ENCODE measurements at regions not wholly inside any gene's neighbourhood (a gene's known extent, or its start where the extent isn't known, plus 50 kb on each side); places are given as distances from the start of the nearest gene placed in this dataset.

GRCh38 chr10:28365840-28366239, 63.0 kb upstream of the MPP7 start (continued):
- TF ChIP-seq KDM5B (CRISPR knock-in tag; IDR thresholded peaks at IDR 0.05; ENCODE audit: borderline replicate concordance) (no peak), PPARG (CRISPR knock-in tag; conservative IDR thresholded peaks at IDR 0.05) (peak; percentile 70), HNF1A (IDR thresholded peaks at IDR 0.05; ENCODE audit: low read depth) (peak; percentile 83), HNF1A (CRISPR knock-in tag; IDR thresholded peaks at IDR 0.05; ENCODE audit: borderline replicate concordance) (peak; percentile 79; the same call in 1 of the 2 replicates), ZNF619 (CRISPR knock-in tag; IDR thresholded peaks at IDR 0.05) (no peak), ASH2L (IDR thresholded peaks at IDR 0.05; ENCODE audit: insufficient read length, low read depth, low read length) (peak; percentile 72), ZNF224 (CRISPR knock-in tag; IDR thresholded peaks at IDR 0.05) (no peak), HNRNPK (IDR thresholded peaks at IDR 0.05; ENCODE audit: low read depth, low read length, poor library complexity, severe bottlenecking) (no peak), REPIN1 (CRISPR knock-in tag; IDR thresholded peaks at IDR 0.05; ENCODE audit: borderline replicate concordance, low read depth) (0 out of 2 replicates have a peak, but pooled peaks have one; percentile 16), SOX13 (IDR thresholded peaks at IDR 0.05) (no peak; the same call in 1 of the 2 replicates), SOX13 (CRISPR knock-in tag; conservative IDR thresholded peaks at IDR 0.05 in 1 of 2, IDR thresholded peaks at IDR 0.05 in 1 of 2) (peak in 1 of 2 experiments; percentile 92; a peak in 2 of 4 replicates)

All from HepG2 (cell line).